Stimulated activated naive CD4-positive, alpha-beta T cell (primary cell): ENCODE measurements at regions not wholly inside any gene's neighbourhood (a gene's known extent, or its start where the extent isn't known, plus 50 kb on each side); places are given as distances from the start of the nearest gene placed in this dataset.
"Not testable (repeated sequence)": the region's sequence is repeated elsewhere in the genome, so short reads cannot be mapped to it uniquely, and the experiment has no call there.

Experiments used
- DNase-seq, 6 experiments: peaks; one replicate each; lab custom pipeline; 2025; lab: John Stamatoyannopoulos, UW

DNA sequence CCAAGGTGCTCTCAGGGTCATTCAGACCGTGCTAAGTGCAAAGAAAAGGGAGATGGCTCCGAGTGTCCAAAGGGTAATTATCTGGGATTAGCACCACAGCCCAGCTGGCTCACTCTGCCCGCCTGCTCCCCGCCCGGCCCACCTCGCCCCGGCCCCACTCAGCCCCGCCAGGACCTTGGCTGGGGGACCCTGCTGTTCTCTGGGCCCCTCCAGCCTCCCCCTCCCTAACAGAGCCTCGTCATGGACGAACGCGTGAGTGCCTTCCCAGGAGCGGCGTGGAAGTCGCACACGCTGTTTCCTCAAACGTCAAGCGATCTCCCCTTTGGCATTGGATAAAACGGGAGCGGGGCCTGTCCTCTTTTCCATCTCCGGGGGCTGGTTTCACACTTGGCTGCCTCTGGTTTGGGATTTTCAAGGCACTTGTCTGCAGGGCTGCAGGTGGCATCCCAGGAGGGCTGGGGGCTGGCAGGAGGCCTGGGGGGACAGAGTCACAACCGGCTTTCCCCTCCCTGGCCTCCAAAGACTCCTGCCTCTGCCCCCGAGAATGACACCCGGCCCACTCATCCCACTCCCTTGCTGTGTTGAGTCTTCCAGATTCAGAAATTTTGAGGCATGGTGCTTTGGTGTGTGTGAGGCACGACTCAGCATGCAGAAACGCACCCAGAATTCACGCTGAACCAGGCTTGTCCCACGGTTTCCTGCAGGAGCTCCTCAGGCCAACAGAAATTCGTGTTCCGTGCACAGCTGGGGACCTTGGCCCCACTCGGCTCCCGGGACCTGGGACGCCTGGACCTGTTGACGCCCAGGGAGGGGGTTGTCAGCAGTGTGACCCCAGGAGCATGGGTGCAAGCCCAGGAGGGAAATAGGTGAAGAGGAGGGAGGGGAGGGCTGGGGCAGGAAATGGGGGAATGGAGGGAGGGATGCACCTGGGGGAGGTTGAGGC lies 110.0 kb downstream of the PDGFA start:
- no peak for DNase-seq

DNA sequence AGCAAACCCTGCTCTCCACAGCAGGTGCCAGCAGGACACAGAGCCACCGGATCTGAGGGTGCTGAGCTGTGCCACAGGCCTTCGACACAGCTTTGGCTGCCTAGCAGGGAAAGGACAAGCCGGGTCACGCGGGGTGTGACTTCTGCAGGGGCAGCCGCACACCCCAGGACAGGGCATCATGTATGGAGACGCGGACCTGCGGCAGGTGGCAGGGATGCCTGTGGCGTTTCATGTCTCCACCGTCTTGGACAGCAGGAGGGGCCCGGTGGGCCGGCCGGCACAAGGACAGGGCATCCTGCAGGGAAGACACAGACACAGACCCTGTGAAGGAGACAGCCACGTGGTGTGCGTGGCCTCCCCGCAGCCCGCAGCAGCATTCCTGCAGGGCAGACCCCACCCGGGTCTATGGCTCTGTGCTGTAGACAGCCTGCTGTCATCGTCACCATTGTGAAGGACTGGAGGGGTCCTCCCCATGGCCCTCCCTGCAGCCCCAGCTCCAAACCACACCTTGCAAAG lies 109.2 kb downstream of the PDGFA start:
- DNase-seq: no peak

DNA sequence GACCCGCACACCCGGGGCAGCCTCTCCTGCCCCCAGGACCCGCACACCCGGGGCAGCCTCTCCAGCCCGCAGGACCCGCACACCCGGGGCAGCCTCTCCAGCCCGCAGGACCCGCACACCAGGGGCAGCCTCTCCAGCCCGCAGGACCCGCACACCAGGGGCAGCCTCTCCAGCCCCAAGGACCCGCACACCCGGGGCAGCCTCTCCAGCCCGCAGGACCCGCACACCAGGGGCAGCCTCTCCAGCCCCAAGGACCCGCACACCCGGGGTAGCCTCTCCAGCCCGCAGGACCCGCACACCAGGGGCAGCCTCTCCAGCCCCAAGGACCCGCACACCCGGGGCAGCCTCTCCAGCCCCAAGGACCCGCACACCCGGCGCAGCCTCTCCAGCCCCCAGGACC lies 108.5 kb downstream of the PDGFA start:
- not testable (repeated sequence) for DNase-seq

- DNase-seq: no peak
Measured at GRCh38 chr7:411677-412312, 107.9 kb downstream of the PDGFA start.

DNA sequence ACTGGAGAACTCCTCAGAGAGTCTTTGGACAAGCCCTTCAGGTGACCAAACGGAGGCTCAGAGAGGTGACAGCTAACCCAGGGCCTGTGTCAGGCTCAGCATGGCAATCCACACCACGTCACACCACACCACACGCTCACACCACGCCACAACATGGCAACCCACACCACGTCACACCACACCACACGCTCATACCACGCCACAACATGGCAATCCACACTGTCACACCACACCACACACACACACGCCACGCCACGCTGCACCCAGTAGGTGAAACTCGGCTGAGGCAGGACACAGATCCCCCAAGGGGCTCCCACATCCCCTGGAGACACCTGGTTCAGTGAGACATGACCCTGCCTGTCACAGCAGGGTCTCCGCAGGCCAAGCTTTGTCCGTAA lies 107.3 kb downstream of the PDGFA start:
- DNase-seq: no peak

DNA sequence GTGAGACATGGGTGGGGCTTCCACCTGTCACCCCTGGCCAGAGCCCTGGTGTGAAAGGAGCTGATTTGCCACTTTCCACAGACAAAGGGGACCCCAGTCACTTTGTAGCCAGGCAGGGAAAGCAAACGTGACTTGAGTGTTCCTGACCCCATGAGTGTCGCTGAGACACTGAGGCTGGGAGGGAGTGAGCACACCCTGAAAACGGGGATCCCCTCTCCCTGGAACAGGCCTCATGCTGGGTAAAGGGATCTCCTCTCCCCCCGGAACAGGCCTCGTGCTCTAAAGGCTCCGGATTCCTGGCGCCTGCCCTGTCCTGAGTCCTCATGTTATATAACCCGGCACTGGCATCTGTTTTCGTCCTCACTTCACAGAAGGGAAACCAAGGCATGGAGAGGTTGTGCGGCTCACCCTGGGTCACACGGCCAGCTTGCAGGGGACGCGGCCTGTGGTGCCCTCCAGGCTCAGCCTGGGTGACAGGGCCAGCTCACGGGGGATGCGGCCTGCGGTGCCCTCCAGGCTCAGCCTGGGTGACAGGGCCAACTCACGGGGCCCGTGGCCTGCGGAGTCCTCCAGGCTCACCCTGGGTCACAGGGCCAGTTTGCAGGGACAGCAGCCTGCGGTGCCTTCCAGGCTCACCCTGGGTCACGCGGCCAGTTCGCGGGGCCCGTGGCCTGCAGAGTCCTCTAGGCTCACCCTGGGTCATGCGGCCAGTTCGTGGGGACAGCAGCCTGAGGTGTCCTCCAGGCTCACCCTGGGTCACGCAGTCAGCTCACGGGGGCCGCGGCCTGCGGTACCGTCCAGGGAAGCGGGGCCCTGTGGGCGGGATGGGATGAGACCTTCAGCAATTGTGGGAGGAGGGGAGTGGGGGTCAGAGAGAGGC lies 104.7 kb downstream of the PDGFA start:
- no peak for DNase-seq

GRCh38 chr7:415646-416525 lies 103.8 kb downstream of the PDGFA start:
- DNase-seq: no peak

GRCh38 chr7:416761-417624 lies 102.7 kb downstream of the PDGFA start:
- DNase-seq: no peak

GRCh38 chr7:417625-417889 lies 102.1 kb downstream of the PDGFA start:
- DNase-seq: no peak

- no peak for DNase-seq
Measured at GRCh38 chr7:417973-418601, 101.6 kb downstream of the PDGFA start.

GRCh38 chr7:418636-419280 lies 100.9 kb downstream of the PDGFA start:
- DNase-seq: no peak

GRCh38 chr7:420142-421093 lies 99.2 kb downstream of the PDGFA start:
- no peak for DNase-seq

GRCh38 chr7:421136-421991 lies 98.3 kb downstream of the PDGFA start:
- DNase-seq: peak in 2 of 6 experiments; percentile 11 to 42

DNA sequence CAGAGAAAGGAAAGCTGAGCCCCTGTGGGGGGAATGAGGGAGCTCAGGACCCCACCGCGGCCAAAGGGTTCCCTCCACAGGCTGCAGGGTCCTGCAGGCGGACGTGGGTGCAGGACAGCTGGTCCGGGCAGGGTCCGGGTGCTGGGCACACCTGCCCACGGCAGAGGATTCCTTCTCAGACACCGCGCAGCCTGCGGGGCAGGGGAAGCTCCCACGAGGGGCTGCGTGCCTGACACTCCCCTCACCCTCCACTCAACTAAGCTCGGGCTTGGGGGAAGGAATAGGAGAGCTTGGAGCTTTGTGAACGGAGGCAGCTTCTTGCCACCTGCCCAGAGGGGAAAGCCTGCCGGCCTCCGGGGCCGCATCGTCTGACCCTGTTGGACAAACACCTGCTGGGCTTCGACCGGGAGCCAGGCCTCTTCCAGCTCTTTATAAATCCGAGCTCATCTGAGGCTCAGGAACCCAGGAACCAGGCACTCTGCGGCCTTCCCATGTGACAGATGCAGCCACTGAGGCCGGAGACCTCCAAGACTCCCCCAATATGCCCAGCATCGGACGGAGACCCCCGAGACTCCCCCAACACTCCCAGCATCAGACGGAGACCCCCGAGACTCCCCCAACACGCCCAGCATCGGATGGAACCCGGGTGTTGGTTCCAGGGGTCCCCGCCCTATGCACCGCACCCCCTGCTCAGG lies 97.3 kb downstream of the PDGFA start:
- DNase-seq: no peak

- DNase-seq: no peak
Measured at GRCh38 chr7:422886-423225, 96.8 kb downstream of the PDGFA start.

- DNase-seq: no peak
Measured at GRCh38 chr7:423312-424260, 96.1 kb downstream of the PDGFA start.
